ENCODE measurements at regions not wholly inside any gene's neighbourhood (a gene's known extent, or its start where the extent isn't known, plus 50 kb on each side); places are given as distances from the start of the nearest gene placed in this dataset.
"Not testable (repeated sequence)": the region's sequence is repeated elsewhere in the genome, so short reads cannot be mapped to it uniquely, and the experiment has no call there.

GRCh38 chr18:47677952-47678351 lies 252.5 kb downstream of the SMAD2 start:
- H3K27me3 ChIP-seq, result no peaks in the 10 kb centered on the region
- no peaks in the 10 kb centered on the region for H3K36me3 ChIP-seq
- no peak overlapping the region for H3K4me3 ChIP-seq
- H3K27ac ChIP-seq, result no peak overlapping the region
- TF ChIP-seq, protein P1, sequence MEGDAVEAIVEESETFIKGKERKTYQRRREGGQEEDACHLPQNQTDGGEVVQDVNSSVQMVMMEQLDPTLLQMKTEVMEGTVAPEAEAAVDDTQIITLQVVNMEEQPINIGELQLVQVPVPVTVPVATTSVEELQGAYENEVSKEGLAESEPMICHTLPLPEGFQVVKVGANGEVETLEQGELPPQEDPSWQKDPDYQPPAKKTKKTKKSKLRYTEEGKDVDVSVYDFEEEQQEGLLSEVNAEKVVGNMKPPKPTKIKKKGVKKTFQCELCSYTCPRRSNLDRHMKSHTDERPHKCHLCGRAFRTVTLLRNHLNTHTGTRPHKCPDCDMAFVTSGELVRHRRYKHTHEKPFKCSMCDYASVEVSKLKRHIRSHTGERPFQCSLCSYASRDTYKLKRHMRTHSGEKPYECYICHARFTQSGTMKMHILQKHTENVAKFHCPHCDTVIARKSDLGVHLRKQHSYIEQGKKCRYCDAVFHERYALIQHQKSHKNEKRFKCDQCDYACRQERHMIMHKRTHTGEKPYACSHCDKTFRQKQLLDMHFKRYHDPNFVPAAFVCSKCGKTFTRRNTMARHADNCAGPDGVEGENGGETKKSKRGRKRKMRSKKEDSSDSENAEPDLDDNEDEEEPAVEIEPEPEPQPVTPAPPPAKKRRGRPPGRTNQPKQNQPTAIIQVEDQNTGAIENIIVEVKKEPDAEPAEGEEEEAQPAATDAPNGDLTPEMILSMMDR (IDR thresholded peaks at IDR 0.05; ENCODE audit: low read depth, low read length), result no peak
- no peak for DNase-seq (ENCODE audit: low read depth in 1 of 2, low spot score in 1 of 2)
- H3K4me1 ChIP-seq (ENCODE audit: low read depth), result no peaks in the 10 kb centered on the region
- H3K9me3 ChIP-seq (ENCODE audit: low read depth), result no peaks in the 10 kb centered on the region

- Histone ChIP-seq H3K36me3 (no peaks in the 10 kb centered on the region), H3K4me1 (ENCODE audit: low read depth) (no peaks in the 10 kb centered on the region), H3K27ac (no peak overlapping the region), H3K9me3 (ENCODE audit: low read depth) (no peaks in the 10 kb centered on the region), H3K4me3 (no peak overlapping the region), H3K27me3 (no peaks in the 10 kb centered on the region)
- TF ChIP-seq, protein P1 (IDR thresholded peaks at IDR 0.05; ENCODE audit: low read depth, low read length), result no peak
- DNase-seq (ENCODE audit: low read depth in 1 of 2, low spot score in 1 of 2), result no peak
Measured at GRCh38 chr18:47669815-47670214, 260.6 kb downstream of the SMAD2 start.

DNA sequence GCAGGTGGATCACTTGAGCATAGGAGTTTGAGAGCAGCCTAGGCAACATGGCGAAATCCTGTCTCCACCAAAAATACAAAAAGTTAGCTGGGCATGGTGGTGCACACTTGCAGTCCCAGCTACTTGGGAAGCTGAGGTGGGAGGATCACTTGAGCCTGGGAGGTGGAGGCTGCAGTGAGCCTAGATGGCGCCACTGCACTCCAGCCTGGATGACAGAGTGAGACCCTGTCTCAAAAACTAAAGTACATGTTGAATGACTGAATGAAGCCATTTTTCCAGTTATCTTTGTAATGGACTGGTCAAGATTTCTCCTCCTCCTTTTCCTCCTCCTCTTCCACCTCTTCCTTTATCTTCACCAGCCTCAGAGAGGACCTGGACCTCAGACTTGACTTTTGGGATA lies 272.0 kb downstream of the SMAD2 start:
- H3K36me3 ChIP-seq, result no peaks in the 10 kb centered on the region
- H3K9me3 ChIP-seq (ENCODE audit: low read depth), result no peaks in the 10 kb centered on the region
- H3K4me1 ChIP-seq (ENCODE audit: low read depth), result no peaks in the 10 kb centered on the region
- no peaks in the 10 kb centered on the region for H3K27me3 ChIP-seq
- H3K4me3 ChIP-seq, result no peak overlapping the region
- TF ChIP-seq, protein P1 (IDR thresholded peaks at IDR 0.05; ENCODE audit: low read depth, low read length), result no peak
- no peak overlapping the region for H3K27ac ChIP-seq
- DNase-seq (ENCODE audit: low read depth in 1 of 2, low spot score in 1 of 2), result no peak

DNA sequence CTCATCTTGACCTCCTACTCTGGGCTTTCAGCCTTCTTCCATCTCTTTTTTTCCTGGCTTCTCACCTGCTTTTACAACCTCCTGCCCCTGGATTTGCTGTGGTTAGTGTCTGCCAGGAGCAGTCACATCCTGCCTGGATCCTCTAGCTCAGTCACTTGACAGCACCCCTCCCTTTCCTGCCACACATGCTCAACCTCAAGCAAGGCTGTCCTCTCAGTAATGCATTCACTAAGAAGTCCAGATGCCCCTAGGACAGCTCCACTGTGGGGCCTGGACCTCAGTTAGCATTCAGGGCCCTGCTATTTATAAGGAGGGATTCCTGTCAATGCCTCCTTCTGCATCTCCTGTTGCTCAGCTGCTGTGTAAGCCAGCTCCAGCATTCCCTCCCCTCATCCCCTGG lies 275.5 kb downstream of the SMAD2 start:
- Histone ChIP-seq H3K9me3 (ENCODE audit: low read depth) (no peaks in the 10 kb centered on the region), H3K4me1 (ENCODE audit: low read depth) (no peaks in the 10 kb centered on the region), H3K4me3 (no peak overlapping the region), H3K27me3 (no peaks in the 10 kb centered on the region), H3K36me3 (no peaks in the 10 kb centered on the region), H3K27ac (no peak overlapping the region)
- TF ChIP-seq, protein P1 (IDR thresholded peaks at IDR 0.05; ENCODE audit: low read depth, low read length), result no peak
- DNase-seq (ENCODE audit: low read depth in 1 of 2, low spot score in 1 of 2), result peak in 1 of 2 donors; percentile 8

- Histone ChIP-seq H3K4me1 (ENCODE audit: low read depth) (no peaks in the 10 kb centered on the region), H3K27me3 (no peaks in the 10 kb centered on the region), H3K9me3 (ENCODE audit: low read depth) (no peaks in the 10 kb centered on the region), H3K27ac (no peak overlapping the region), H3K4me3 (no peak overlapping the region), H3K36me3 (no peaks in the 10 kb centered on the region)
- TF ChIP-seq, protein P1 (IDR thresholded peaks at IDR 0.05; ENCODE audit: low read depth, low read length), result no peak
- no peak for DNase-seq (ENCODE audit: low read depth in 1 of 2, low spot score in 1 of 2)
Measured at GRCh38 chr18:47644896-47645295, 285.6 kb downstream of the SMAD2 start.

GRCh38 chr18:47637551-47637950 lies 292.9 kb downstream of the SMAD2 start:
- DNase-seq (ENCODE audit: low read depth in 1 of 2, low spot score in 1 of 2); H3K9me3 ChIP-seq (ENCODE audit: low read depth); H3K27ac ChIP-seq; H3K4me3 ChIP-seq; H3K36me3 ChIP-seq; H3K4me1 ChIP-seq (ENCODE audit: low read depth); H3K27me3 ChIP-seq: not testable (repeated sequence)
